Limb (tissue), 2 donors: ENCODE measurements at regions not wholly inside any gene's neighbourhood (a gene's known extent, or its start where the extent isn't known, plus 50 kb on each side); places are given as distances from the start of the nearest gene placed in this dataset.

ENCODE experiments used
- DNase-seq, 2 donors: peaks; one replicate each; pipeline ENCODE4 v3.0.0-alpha.2; 2016; ENCODE audit errors: extremely low spot score in 2 of 2

DNA sequence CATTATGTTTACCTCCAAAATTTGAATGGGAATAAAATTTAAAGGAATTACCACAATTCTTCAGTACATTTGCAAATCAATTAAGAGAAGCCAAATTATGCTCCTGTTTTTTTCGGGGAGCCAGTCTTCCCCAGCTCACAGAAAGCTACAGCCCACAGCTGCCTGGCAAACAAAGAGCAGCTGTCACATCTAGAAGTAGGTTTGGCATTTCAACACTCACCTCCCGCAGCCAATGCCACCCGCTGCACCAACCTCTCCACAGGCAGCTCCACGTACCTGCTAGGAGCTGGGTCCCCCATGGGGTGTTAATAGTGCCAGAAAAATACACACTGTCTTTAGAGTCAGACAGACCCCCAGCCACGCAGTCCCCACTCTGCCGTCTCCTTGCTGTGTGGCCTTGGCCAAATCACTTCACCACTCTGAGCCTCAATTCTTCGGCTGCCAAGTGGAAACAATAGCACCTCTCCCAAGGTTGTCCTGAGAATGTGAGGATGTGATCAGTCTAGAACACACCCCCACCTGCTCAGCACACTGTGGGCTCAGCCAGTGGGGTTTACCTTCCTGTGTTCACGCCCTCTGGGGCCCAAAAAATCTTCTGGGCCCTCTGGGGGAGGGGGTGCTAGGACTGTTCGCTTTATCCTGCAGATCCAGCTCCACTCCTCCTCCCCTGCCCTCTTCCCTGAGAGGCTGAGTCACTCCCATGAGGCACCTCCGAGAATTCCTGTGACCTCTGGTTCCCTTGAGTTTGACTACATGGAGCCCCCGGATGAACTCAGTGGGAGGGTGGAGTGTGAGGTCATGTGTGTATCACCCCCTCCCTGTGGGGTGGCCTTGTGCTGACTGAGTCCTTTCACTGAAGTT lies 204.3 kb upstream of the GRIK3 start:
- no peak for DNase-seq

DNA sequence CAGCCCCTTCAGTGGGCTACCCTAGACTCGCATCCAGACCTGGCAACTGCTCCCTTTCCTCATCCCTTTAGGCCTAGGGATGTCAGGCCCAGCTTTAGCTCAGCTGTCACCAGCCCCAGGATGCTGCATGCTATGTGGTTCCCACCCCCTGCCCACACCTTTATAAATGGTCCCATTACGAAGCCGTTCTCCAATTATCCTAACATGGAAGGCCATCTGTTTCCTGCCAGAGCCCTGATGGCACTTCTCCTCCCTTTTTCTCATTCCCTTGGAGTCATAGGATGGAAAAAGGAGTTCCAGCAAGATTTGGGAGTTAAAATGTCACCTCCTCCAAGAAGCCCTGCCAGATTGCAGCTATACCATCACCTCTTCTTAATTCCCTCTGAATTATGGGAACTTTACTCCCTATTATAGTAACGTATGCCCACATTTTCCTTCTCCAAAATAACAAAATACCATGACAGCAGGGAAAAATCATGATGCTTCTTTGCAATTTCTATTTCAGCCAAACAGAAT lies 205.0 kb upstream of the GRIK3 start:
- DNase-seq: no peak

DNA sequence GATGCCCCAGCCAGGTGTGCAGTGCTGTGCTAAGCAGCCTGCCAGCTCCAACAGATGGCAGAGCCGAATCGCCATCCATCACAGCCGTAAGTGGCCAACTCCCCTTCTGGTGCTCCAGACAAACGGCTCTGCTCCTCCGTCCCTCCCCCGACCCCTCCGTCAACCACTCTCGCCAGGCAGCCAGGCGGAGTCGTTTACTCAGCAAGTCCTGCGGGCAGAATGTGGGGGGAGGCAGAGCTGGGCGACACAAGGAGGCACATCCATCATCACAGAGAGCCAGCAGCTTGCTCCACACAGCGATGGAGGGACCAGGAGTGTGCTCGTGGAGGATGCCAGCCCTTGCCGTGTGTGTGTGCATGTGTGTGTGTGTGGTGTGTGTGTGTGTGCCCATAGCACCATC lies 206.6 kb upstream of the GRIK3 start:
- DNase-seq: peak in 1 of 2 donors; percentile 35

DNA sequence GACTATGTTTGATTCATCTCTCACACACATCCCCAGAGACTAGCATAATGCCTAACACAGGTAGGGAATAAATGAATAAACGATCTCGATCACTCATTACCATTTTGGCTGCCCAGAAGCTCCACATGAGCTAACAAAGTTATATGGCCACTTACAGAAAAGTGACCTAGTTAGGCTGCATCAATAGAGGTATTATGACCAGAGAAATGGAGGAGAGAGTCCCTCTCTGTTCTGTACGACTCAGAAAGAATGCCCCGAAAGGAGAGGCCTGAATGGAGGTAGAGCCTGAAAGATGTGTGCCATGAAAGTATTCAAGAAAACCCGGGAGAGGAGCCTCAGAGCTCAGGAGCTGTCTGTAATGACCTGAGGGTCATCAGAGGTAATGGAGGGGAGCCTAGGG lies 208.2 kb upstream of the GRIK3 start:
- DNase-seq: no peak

DNA sequence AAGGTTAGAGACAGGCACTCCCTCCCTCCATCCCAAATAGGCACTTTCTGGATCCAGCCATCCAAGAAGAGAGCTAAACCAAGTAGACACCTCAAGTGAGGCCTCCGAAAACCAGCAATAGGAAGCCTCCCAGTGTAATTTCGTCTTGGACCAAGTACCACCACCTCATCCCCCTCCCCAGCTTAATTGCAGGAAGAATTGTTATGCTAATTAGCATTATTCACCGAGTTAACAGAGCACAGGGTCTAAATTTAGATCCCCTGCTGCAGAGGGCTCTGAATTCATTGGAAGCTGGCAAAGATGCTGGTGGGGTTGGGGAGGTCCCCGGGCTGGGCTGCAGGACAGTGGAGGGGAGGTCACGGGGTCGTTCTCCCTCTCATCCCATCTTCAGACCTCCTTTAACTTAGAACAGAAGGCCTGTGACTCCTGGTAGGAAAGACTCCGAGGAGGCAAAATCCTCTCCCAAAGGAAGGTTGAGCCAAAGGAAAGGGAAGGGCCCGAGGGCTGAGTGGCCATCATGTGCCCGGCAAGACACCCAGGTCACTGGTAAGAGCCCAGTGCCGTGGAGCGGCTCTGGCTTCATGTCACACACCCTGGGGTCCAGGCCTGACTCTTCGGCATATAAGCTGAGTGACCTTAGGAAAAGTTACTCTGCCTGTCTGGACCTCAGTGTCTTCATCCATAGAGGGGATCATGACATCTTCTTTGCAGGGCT lies 209.2 kb upstream of the GRIK3 start:
- DNase-seq: no peak

DNA sequence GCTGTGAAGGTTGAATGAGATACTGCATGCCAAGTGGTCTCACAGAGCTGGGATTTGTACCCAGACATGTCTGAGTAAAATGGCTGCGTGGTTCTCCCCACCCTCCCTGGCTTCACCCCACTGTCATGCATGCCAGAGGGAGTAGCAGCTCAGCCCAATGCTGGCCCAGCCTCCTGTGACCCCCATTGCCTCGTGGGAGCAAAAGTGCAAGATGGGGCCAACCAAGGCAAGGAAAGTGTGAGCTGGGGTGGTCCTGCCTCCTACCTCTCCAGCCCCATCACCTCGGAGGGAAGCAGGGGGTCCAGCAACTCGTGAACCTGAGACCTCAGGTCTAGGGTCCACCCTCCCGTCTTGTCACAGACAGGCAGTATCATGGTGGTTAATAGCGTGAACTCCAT lies 209.8 kb upstream of the GRIK3 start:
- DNase-seq: no peak

DNA sequence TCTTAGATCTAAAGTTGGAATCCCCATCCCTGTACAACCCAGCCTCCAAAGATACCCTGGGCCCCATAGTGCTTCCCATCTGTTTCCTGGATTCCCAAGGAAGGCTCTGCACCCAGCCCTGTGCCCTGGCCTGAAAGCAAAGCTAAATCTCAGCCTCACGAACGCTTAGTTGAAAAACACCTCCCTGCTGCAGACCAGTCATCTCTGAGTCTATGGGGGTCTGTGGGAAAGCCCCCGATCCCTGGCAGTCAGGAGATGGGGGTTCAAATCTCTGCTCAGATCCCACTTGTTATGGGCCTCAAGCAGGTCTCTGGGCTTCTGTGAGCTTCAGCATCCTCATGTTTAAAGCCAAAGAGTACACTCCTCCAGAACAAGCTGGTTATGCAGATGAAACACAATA lies 210.5 kb upstream of the GRIK3 start:
- no peak for DNase-seq

DNA sequence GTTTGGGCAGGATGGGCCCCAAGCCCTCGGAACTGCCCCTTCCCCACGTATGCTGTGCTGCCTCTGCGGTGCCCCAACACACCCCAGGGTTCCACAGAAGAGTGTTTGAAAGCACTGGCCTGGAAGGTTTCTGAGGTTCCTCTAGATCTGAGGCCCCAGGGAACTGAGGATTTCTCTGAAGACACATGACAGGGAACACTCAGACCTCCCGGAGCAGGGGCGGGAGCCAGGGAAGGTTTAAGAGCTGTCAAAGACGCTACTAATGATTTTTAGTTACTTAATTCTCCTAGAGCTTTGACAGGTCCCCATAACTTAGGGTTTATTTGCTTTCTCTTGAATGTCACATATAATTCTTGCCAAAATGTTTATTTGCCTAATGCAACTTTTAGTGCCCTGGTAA lies 212.3 kb upstream of the GRIK3 start:
- no peak for DNase-seq

DNA sequence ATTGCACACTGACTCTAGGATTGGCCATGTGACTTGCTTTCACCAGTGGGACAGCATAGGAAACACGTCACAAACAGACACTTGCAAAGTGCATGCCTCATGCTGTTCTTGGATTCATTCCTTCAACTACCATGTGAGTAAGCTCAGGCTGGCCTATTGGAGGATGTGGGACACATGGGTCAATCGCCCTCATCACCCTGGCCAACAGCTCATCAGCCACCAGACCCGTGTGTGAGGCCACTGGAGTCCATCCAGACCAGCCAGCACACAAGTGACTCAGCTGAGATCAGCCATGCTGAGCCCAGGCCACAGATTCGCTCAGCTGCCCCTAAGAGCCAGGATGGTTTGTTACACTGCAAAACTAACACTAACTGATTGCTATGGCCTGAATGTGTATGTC lies 216.1 kb upstream of the GRIK3 start:
- DNase-seq: no peak

DNA sequence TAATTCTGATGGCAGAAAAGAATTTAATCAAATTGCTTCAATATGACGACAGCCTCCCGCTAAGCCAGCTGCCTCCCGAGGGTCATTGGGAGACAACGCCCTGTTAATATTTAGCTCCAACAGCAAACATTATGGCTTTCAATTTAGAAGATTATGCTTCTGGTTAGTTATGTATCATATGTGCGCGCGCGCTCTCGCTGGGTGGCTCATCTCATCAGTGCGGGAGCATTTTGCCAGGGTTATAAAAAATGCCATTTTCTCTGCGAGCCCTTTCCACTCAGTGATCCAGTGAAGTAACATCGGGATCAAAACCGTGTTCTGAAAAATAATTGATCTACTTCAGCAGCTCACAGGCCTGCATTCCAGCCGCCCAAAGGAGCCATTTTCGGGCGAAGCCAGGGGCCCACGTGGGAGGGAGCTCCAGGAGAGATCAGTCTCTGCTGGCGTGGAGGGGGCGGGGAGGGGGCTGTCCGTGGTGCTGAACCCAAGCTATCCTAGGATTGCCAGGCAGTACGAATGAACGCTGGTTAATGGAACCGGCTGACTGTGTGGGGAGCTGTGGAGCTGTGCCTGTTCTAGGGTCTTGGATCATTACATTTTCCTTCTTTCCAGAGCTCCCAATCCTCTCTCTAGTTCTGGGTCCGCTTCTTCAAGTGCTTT lies 219.1 kb upstream of the ZC3H12A start:
- DNase-seq: peak; percentile 21 to 82

DNA sequence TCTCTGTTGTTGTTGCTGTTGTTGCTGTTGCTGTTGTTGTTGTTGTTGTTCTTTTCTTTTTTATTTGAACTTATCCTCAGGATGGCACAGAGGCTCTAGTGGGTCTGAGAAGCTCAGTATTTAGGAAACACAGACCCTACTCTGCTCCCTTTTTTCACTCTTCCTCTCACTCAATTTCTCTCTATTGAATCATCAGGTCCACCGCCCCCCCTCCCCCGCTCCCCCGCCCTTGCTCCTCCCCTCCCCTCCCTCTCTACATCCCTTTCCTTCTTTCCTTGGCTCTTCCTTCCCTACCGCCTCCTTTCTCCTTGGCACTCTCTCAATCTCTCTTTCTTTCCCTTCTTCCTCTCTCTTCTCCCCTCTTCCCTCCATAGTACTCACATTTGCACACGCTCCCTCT lies 218.5 kb upstream of the ZC3H12A start:
- DNase-seq: no peak

DNA sequence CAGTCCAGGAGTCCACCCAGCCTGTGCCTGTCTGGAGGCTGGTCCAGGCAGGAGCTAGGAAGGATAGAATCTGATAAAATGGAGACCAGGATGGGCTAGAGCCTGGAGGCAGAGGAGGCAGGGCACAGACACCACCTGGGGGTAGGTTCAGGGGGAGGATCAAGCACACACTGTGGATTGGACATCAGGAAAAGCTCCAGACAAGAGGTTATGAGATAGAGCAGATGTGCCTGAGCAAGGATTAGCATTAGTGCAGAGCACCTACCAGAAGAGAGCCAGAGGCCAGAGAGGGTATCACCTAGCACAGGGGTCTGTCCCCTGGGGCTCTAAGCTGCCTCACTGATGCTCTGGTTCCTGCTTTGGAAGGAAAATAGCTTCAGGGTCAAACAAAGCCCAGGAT lies 216.7 kb upstream of the ZC3H12A start:
- no peak for DNase-seq

DNA sequence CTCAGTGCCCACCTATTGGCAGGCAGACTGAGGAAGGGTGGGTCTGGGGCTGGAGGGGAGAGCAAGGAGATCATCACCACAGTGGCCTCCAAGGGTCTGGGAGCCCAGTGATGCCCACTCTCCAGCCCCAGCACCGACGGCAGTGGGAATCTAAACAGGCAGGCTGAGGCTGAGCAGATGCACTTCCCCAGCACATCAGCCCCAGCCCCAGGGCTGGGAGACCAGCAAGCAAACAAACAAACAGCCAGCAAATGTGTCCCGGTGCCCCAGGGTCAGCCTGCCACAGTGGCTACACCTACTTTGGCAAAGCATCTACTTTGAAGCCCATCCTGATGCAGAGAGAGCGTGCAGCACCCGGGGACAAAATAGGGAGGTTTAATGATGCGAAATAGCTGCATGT lies 216.3 kb upstream of the ZC3H12A start:
- no peak for DNase-seq

DNA sequence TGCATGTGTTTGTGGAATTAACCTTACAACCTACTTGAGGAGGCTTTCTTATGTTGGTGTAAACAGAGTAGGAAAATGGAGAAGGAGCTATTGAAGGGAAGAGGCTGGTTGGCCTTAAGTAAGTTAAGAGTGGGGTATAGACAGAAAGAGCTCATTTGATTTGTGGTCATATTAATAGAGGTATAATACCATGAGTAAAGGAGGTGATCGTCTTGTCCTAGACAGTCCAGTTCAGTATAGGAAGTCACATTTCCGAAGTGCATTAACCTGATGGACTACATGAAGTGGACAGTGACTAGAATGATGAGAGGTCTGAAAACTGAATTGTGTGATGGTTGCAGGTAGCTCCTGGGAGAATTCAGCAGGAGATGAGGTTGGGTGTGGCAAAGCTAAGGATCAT lies 215.4 kb upstream of the ZC3H12A start:
- no peak for DNase-seq

DNA sequence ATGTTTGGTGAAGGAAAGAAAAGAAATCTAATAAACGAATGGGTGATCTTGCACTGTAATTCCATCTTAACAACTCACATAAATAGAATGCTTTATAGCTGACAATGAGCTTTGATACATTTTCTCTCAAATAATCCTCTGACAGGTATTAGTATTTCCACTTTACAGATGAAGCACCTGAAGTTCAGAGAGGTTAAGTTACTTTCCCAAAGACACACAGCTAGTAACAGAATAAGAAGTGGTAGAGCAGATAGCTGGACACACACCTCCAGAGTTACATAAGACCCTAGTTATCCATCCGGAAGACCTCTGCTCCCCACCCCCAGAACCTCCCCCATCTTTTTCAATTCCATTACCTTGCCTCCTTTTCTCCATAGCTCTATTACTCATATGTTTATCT lies 213.3 kb upstream of the ZC3H12A start:
- no peak for DNase-seq

DNA sequence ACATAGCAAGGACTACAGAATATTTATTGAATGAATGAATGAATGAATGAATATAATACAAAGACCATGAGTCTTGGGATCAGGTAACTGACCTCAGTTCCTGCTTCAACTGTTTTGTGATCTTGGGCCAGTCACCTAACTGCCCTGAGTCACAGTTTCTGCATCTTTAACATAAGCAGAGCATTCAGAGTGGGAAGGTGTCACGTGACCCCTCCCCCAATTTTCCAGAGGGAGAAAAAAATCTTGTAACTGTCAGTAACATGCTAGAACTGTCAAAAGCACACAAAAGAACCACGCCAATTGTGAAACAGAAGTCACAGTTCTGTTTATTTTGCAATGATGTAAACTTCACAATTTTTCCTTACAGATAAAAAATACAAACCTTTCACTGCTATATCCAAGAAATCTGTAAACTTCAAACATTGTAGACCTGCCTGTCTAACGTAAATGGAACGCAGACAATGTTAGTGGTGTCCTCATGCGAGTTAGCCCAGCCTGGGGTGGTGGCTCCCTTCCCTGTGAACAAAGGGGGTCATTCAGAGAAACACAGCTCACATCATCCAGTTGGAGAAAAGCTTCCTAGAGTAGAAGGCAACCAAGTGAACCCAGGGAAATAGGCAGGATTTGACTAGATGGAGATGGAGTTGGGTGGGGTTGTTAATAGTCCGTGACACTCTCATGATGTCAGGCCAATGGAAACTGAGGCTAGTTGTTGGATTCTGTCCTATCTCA lies 211.8 kb upstream of the ZC3H12A start:
- no peak for DNase-seq

DNA sequence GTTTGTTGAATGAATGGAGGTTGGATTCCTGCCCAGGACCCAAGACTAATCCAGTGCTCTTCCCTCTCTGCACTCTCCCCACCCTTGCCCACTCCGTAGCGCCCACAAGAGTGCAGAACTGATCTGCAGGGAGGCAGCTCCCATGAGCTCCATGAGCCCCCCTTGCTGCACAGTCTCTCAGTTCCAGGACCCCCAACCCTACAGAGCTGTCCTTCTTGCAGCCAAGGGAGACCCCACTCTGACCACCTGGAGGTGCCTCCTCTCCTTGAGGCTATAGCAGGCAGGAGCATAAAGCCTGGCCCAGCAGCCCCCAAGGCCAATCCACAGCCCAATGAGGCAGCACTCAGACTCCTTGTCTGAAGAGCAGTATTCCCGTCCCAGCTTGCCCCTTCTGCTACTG lies 209.2 kb upstream of the ZC3H12A start:
- no peak for DNase-seq

DNA sequence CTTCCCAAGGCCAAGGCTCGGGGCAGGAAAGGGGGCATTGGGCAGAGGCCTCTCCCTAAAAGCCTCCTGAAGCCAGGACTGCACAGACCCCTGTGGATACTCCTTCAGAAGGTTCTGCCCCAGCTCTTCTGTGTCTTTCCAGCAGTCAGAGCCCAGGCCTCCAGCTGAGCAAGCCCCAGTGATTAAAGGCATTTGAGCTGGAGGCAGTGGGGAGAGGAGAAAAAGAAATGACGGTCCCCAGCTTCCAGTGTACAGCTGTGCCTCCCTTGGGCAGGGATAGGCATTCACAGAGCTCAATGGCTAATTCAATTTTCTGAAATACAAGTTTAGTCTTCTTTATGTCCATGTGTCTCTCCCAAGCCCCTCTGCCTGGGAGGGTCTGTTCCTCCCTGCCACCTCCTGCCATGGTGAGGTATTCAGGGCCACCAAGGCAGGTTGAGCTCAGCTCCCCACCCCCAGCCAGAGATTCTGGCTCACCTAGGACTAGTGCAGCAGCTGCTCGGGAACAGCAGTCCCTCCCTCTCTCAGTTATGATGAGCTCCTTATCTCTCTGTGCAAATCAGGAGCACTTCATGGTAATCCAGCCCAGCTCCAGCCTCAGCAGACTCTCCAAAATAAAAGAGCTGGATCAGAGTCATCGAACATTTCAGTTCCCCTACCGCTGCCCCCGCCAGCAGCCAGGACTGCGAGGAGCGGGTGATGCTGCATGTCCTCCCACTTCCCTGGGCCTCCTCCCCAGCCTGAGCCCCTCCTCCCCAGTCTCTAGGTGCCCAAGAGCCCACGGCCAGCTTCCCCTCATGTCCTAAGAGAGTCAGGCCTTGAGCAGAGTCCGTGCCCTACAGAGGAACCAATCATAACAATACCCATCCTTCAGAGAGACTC lies 208.4 kb upstream of the ZC3H12A start:
- DNase-seq: no peak

DNA sequence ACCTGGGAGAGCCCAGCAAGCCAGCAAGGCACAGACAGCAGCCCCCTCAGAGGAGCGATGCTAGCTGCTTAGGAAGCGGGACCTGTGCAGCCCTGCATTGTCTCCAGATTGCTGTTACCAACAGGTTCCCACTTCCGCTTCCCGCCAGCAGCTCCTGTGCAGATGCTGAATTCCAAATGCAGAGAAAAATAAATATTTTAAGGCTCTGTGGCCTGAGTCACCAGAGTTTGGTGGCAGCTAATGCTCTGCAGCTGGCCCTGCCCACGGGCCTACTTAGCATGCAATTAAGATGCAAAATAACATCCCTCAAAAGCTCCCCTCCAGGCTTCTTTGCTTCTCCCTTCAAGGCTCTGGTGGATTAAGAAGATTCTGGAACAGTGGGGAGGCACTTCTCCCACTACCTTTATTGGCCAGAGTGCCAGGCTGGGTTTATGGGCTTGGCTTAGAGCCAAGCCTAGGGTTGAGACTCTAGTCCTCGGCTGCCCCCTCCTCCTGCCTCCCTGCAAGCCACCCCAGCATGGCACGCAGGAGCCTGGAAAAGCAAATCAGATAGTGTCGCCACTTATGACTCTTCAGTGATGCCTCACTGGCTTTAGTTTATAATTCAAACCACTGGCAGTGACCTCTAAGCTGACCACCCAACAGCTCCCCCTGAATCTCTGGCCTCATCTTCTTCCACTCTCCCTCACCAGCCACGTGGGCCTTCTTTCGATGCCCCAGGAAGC lies 207.1 kb upstream of the ZC3H12A start:
- no peak for DNase-seq

DNA sequence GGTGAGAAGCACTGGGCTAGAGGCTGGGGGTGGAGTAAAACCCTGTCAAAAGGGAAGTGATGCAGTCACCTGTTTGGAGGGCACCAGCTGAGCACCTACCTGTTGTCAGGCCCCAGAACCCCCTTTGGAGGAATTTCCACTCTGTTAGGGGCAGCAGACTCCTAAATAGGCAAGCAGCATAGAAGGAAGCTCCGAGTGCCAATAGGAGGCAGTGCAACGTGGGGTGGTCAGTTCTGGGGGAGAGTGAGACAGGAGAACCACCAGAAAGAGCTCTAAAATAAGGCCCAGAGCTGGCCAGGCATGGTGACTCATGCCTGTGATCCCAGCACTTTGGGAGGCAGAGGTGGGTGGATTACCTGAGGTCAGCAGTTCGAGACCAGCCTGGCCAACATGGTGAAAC lies 203.7 kb upstream of the ZC3H12A start:
- no peak for DNase-seq
